A204.1 (cell line): ENCODE measurements at regions not wholly inside any gene's neighbourhood (a gene's known extent, or its start where the extent isn't known, plus 50 kb on each side); places are given as distances from the start of the nearest gene placed in this dataset.
"Not testable (repeated sequence)": the region's sequence is repeated elsewhere in the genome, so short reads cannot be mapped to it uniquely, and the experiment has no call there.

ENCODE experiments used
- FAIRE-seq: peaks from 2 replicates; lab custom pipeline; 2012; peaks lifted over from hg19 to GRCh38; lab: Jason Lieb, UNC

GRCh38 chr3:96483781-96484180 lies 330.6 kb upstream of the EPHA6 start:
- peak; percentile 3 for FAIRE-seq

GRCh38 chr3:96488708-96489107 lies 325.7 kb upstream of the EPHA6 start:
- no peak for FAIRE-seq

- FAIRE-seq: no peak
These were observed 323.4 kb upstream of the EPHA6 start for GRCh38 chr3:96491023-96491422.

- FAIRE-seq: no peak
These were observed 322.5 kb upstream of the EPHA6 start for GRCh38 chr3:96491868-96492267.

- no peak for FAIRE-seq
These were observed 304.1 kb upstream of the EPHA6 start for GRCh38 chr3:96510334-96510733.

GRCh38 chr3:96537165-96537564 lies 277.2 kb upstream of the EPHA6 start:
- no peak for FAIRE-seq

GRCh38 chr3:96538186-96538585 lies 276.2 kb upstream of the EPHA6 start:
- no peak for FAIRE-seq

GRCh38 chr3:96548073-96548472 lies 266.3 kb upstream of the EPHA6 start:
- FAIRE-seq: no peak

- no peak for FAIRE-seq
These were observed 237.5 kb upstream of the EPHA6 start for GRCh38 chr3:96576935-96577334.

- no peak for FAIRE-seq
These were observed 230.3 kb upstream of the EPHA6 start for GRCh38 chr3:96584066-96584465.

- FAIRE-seq: not testable (repeated sequence)
These were observed 207.5 kb upstream of the EPHA6 start for GRCh38 chr3:96606865-96607264.

- no peak for FAIRE-seq
These were observed 194.9 kb upstream of the EPHA6 start for GRCh38 chr3:96619475-96619874.

GRCh38 chr3:96622878-96623277 lies 191.5 kb upstream of the EPHA6 start:
- no peak for FAIRE-seq

- no peak for FAIRE-seq
These were observed 183.3 kb upstream of the EPHA6 start for GRCh38 chr3:96631050-96631449.

- no peak for FAIRE-seq
These were observed 167.8 kb upstream of the EPHA6 start for GRCh38 chr3:96646596-96646995.

- FAIRE-seq: no peak
These were observed 156.7 kb upstream of the EPHA6 start for GRCh38 chr3:96657710-96658109.

- not testable (repeated sequence) for FAIRE-seq
These were observed 142.4 kb upstream of the EPHA6 start for GRCh38 chr3:96671861-96672595.

GRCh38 chr3:96677156-96677555 lies 137.2 kb upstream of the EPHA6 start:
- no peak for FAIRE-seq

GRCh38 chr3:96678325-96678724 lies 136.1 kb upstream of the EPHA6 start:
- FAIRE-seq: no peak

GRCh38 chr3:96700322-96701315 lies 113.8 kb upstream of the EPHA6 start:
- FAIRE-seq: no peak

GRCh38 chr3:96705895-96706294 lies 108.5 kb upstream of the EPHA6 start:
- no peak for FAIRE-seq

GRCh38 chr3:96706509-96706908 lies 107.9 kb upstream of the EPHA6 start:
- FAIRE-seq: no peak

GRCh38 chr3:96711816-96712215 lies 102.6 kb upstream of the EPHA6 start:
- no peak for FAIRE-seq
